ENCODE measurements at regions not wholly inside any gene's neighbourhood (a gene's known extent, or its start where the extent isn't known, plus 50 kb on each side); places are given as distances from the start of the nearest gene placed in this dataset.

GRCh38 chr6:43981363-43981990 lies 145.8 kb downstream of the MRPL14 start:
- TF ChIP-seq CTCF (IDR thresholded peaks at IDR 0.05) = no peak
- no peak for TF ChIP-seq POLR2A (IDR thresholded peaks at IDR 0.05)
